ENCODE measurements at regions not wholly inside any gene's neighbourhood (a gene's known extent, or its start where the extent isn't known, plus 50 kb on each side); places are given as distances from the start of the nearest gene placed in this dataset.

- no peak for DNase-seq
Measured at GRCh38 chr4:119823045-119823444, 194.4 kb upstream of the PDE5A start.

GRCh38 chr4:119816473-119816872 lies 187.9 kb upstream of the PDE5A start:
- DNase-seq: no peak

DNA sequence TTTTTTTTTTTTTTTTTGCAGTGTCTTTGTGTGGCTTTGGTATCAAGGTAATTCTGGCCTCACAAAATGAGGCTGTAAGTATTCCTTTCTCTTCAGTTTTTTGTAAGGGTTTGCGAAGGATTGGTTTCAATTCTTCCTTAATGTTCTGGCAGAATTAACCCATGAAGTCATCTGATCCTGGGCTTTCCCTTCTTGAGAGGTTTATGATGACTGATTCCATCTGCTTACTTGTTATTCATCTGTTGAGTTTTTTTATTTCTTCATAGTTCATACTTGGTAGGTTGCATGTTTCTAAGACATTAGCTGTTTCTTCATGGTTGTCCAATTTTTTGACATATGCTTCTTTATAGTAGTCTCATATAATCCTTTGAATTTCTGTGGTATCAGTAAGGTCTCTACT lies 181.4 kb upstream of the PDE5A start:
- DNase-seq: no peak

- no peak for DNase-seq
Measured at GRCh38 chr4:119804404-119804803, 175.8 kb upstream of the PDE5A start.

GRCh38 chr4:119797238-119797894 lies 168.8 kb upstream of the PDE5A start:
- DNase-seq: no peak

GRCh38 chr4:119795986-119796578 lies 167.5 kb upstream of the PDE5A start:
- no peak for DNase-seq

DNA sequence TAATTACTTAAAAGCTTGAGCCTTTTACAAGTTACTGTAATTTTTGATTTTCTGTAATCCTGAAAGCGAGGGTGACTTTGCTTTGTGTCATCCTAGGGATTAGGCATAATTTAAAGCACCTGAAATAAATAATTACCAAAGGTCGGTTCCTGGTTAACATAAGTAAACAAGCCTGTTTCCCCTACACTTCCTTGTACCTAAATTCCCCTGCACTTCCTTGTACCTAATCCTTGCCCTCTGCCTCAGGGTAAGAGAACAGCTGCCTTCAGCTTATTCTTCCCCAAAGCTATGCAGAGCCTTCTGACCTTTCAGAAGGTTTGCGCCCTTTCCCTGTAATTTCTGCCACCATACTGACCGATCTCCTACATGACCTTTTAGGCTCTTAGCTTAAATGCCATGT lies 166.1 kb upstream of the PDE5A start:
- no peak for DNase-seq

DNA sequence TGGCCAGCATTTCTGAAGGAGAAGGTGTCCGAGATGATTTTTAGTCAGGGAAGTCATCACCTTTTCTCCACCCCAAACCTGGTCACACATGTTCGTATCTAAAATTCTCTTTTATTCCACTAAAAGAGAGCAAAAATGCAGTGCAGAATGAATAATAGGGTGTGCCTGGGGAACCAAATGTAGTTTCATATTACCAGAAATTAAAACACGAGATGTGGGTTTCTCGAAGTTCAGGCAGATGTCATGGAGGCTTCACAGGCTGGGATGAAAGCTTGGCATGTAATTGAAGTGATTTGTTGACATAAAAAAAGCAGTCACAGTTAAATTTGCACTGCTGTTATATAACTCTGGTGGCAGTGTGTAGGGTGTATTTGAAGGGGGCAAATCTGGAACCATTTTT lies 165.5 kb upstream of the PDE5A start:
- DNase-seq: no peak

GRCh38 chr4:119788349-119789266 lies 160.0 kb upstream of the PDE5A start:
- no peak for DNase-seq

- DNase-seq: no peak
Measured at GRCh38 chr4:119785963-119786362, 157.4 kb upstream of the PDE5A start.

GRCh38 chr4:119783189-119783983 lies 154.8 kb upstream of the PDE5A start:
- DNase-seq: no peak

GRCh38 chr4:119781044-119781443 lies 152.4 kb upstream of the PDE5A start:
- DNase-seq: no peak

DNA sequence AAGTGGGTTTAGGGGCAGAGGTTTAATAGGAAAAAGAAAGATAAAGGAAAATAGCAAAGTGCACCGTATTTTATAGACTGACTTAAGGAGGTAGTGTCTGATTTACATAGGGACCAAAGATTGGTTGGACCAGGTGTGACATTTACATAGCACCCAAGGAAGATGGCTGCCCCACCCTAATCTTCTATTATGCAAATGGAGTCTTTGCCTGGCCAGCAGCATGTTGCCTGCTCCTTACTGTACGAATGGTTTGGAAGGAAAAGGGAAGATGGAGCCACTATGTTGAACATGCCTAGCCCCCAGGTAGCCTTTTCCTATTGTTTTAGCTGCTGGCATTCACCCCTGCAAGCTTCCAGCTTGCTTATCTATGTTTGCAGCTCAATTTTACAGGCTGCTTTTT lies 146.2 kb upstream of the PDE5A start:
- DNase-seq: no peak

- no peak for DNase-seq
Measured at GRCh38 chr4:119765951-119766350, 137.3 kb upstream of the PDE5A start.

DNA sequence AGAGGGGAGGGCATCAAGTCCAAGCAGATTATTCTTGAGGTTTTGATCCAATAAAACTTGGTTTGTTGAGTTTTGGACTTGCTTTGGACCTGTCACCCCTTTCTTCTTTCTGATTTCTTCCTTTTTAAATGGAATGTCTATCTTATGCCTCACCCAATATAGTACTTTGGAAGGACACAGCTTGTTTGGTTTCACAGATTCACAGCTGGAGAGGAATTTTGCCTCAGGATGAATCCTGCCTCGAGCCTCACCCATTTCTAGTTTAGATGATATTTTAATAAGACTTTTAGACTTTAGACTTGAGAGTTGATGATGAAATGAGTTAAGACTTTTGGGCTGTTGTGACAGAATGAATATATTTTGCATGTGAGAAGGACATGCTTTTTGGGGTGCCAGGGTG lies 136.9 kb upstream of the PDE5A start:
- DNase-seq: no peak

DNA sequence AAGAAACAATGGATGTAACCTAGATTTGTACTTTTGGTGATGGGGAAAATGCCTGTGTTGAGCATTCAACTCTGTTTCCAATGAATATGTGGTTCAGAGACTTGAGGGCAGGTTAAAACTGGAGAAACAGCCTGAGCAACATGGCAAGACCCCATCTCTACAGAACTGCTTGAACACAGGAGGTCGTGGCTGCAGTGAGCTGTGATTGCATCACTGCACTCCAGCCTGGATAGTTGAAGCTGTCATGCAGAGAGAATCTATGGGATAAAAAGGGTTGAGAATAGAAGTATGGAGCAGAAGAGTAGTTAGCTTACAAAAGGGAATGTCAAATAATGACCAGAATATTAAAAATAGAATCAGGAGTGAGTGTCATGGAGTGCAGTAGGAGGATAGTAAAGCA lies 134.8 kb upstream of the PDE5A start:
- no peak for DNase-seq

GRCh38 chr4:119755599-119755998 lies 127.0 kb upstream of the PDE5A start:
- no peak for DNase-seq

DNA sequence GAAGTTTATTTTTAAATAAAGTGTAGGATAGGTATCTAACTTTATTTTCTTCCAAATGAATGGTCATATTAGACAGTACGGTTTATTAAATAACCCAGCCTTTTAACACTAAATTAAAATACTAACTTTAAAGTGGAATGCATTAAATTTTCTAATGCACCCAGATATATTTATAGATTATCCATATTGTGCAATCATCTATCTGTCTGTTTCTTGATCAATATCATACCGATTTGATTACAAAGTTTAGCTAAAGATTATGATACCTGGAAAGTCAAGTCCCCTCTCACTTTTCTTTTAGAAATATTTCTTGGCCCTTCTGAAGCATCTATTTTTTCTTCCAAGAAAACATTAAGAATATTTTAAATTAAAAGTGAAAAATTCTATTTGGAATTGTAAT lies 124.3 kb upstream of the PDE5A start:
- no peak for DNase-seq

- no peak for DNase-seq
Measured at GRCh38 chr4:119750771-119751170, 122.2 kb upstream of the PDE5A start.

DNA sequence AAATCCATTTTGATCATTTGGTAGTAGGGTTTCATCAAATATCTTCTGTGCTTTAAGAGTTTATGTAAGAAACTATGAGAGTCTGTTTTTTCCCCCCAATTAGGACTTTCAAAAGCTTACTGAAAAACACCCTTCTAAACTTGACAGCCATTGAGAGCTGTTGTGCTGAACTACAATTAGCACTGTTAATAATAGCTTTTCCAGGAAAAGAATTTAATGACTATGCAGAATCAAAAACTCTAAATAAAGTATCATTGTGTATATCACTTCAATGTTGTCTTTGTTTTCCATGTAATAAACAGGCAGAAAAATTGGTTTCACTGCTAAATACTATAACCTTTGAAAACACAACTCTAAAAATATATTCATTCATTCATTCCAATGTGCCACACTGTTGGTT lies 121.4 kb upstream of the PDE5A start:
- no peak for DNase-seq

- no peak for DNase-seq
Measured at GRCh38 chr4:119748853-119749252, 120.2 kb upstream of the PDE5A start.

DNA sequence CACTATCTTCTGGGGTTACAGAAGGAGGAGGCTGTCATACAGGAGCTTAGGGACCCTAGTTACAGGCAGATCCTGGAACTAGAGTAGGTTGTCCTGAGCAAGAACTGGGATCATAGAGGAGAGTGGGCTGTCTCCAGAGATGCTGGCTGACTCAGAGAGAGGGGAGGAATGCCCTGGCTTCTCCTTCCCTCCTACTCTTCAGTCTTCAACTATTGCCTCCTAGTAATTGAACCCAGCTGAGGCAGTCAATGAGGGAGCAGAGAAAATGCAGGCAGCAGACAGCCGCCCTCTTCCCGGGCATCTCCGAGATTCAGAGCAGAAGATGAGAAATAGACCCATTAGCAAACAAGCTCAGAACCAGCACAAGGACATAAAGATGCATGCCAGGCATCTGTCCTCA lies 118.3 kb upstream of the PDE5A start:
- no peak for DNase-seq

GRCh38 chr4:119745351-119745750 lies 116.7 kb upstream of the PDE5A start:
- no peak for DNase-seq
